Esophagus squamous epithelium (tissue), 5 donors: ENCODE measurements at regions not wholly inside any gene's neighbourhood (a gene's known extent, or its start where the extent isn't known, plus 50 kb on each side); places are given as distances from the start of the nearest gene placed in this dataset.

Experiments
- DNase-seq: peaks from one replicate; lab custom pipeline; 2025; lab: John Stamatoyannopoulos, UW
- H3K27ac ChIP-seq, 4 donors: fragments of 200-600 bp; sonication (generic); one replicate each; pipeline ENCODE4 v1.5.1; 2016 to 2019; ENCODE audit warnings: mild to moderate bottlenecking in 1 of 4
- H3K27me3 ChIP-seq, 4 donors: fragments of 200-600 bp; sonication (generic); 1 replicate in 3 of 4; 2 replicates in 1 of 4; pipeline versions ENCODE4 v1.5.1 to v1.6.0; 2017 to 2021; ENCODE audit warnings: antibody characterized with exemption in 1 of 4
- H3K36me3 ChIP-seq, 3 donors: fragments of 200-600 bp; sonication (generic); one replicate each; pipeline ENCODE4 v1.5.1; 2016 to 2019
- H3K4me1 ChIP-seq, 3 donors: fragments of 200-600 bp; sonication (generic); one replicate each; pipeline ENCODE4 v1.5.1; 2017 to 2019
- H3K4me3 ChIP-seq, 4 donors: fragments of 200-600 bp; sonication (generic); 1 replicate in 3 of 4; 2 replicates in 1 of 4; pipeline ENCODE4 v1.5.1; 2016 to 2019; ENCODE audit warnings: mild to moderate bottlenecking in 2 of 4, moderate library complexity in 1 of 4
- H3K9me3 ChIP-seq, 3 donors: fragments of 200-600 bp; sonication (generic); one replicate each; pipeline ENCODE4 v1.5.1; 2016 to 2019
- CTCF ChIP-seq, 6 experiments: fragments of 450-650 bp in 4 of 6; fragments of 200-600 bp in 2 of 6; sonication (generic) in 2 of 6; IDR thresholded peaks; one replicate each; pipeline ENCODE4 v1.5.1; 2016 to 2019; ENCODE audit warnings: antibody characterized with exemption in 6 of 6, mild to moderate bottlenecking in 4 of 6, moderate library complexity in 4 of 6
- POLR2A ChIP-seq, 4 donors: fragments of 450-650 bp; IDR thresholded peaks; one replicate each; pipeline ENCODE4 v1.6.1; 2017; ENCODE audit warnings: antibody characterized with exemption in 4 of 4, mild to moderate bottlenecking in 4 of 4, moderate library complexity in 3 of 4
- WGBS, 2 donors: methylation state at CpG; one replicate each; pipeline ENCODE4 v1.1.5; 2018; 5-methylcytosine and 5-hydroxymethylcytosine counted together
- intact Hi-C: fragments of 100-400 bp; cut with DNase I; formaldehyde crosslinking; loops from one replicate; pipeline ENCODE4 v1.15.0; 2022
- donor health status: DM: yes; HTN: yes; CAD: no.

- Histone ChIP-seq H3K27ac (no peak overlapping the region), H3K4me3 (no peak overlapping the region), H3K9me3 (no peaks in the 10 kb centered on the region), H3K36me3 (no peaks in the 10 kb centered on the region), H3K27me3 (no peaks in the 10 kb centered on the region), H3K4me1 (no peaks in the 10 kb centered on the region)
- intact Hi-C loops: no loop called here
- no peak for TF ChIP-seq POLR2A (IDR thresholded peaks at IDR 0.05)
- no peak for TF ChIP-seq CTCF (IDR thresholded peaks at IDR 0.05)
- no peak for DNase-seq
These were observed 1055.4 kb downstream of the AGBL1 start for GRCh38 chr15:87135109-87135508.

DNA sequence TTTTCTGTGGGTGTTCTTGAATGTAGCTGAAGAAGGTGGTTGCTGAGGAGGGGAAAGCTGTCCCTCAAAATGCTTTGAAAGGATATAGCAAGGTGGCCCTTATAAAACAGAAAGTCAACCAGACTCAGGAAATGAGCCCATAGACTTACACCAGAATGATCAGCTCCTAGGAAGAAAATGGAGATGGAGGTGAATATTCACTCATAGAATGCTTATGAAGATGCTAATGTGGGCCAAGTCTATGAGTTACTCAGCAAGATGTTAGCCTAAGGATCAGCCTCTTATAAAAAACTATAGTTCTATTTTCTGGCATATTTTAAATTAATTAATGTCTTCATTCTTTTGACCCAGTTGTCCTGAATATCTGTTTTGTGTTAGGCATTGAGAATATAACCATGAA, 1054.0 kb downstream of the AGBL1 start:
- H3K27ac ChIP-seq: no peak overlapping the region

GRCh38 chr15:87131067-87131466, 1051.4 kb downstream of the AGBL1 start:
- no peaks in the 10 kb centered on the region for H3K9me3 ChIP-seq
- no peaks in the 10 kb centered on the region for H3K4me1 ChIP-seq
- H3K4me3 ChIP-seq: no peak overlapping the region
- DNase-seq: no peak
- TF ChIP-seq CTCF (IDR thresholded peaks at IDR 0.05): no peak
- no peak for TF ChIP-seq POLR2A (IDR thresholded peaks at IDR 0.05)
- intact Hi-C loops: no loop called here
- no peak overlapping the region for H3K27ac ChIP-seq
- H3K36me3 ChIP-seq: no peaks in the 10 kb centered on the region
- H3K27me3 ChIP-seq: no peaks in the 10 kb centered on the region
- 84 to 90% methylated on average over 1 of the region's 1 CpG for WGBS, 2 donors

More for the DNA sequence above, 1054.0 kb downstream of the AGBL1 start:
- DNase-seq: no peak
- intact Hi-C loops: no loop called here
- no peaks in the 10 kb centered on the region for H3K4me1 ChIP-seq
- TF ChIP-seq POLR2A (IDR thresholded peaks at IDR 0.05) (no peak), CTCF (IDR thresholded peaks at IDR 0.05) (no peak)
- H3K27me3 ChIP-seq: no peaks in the 10 kb centered on the region
- no peaks in the 10 kb centered on the region for H3K9me3 ChIP-seq
- H3K4me3 ChIP-seq: no peak overlapping the region
- no peaks in the 10 kb centered on the region for H3K36me3 ChIP-seq

DNA sequence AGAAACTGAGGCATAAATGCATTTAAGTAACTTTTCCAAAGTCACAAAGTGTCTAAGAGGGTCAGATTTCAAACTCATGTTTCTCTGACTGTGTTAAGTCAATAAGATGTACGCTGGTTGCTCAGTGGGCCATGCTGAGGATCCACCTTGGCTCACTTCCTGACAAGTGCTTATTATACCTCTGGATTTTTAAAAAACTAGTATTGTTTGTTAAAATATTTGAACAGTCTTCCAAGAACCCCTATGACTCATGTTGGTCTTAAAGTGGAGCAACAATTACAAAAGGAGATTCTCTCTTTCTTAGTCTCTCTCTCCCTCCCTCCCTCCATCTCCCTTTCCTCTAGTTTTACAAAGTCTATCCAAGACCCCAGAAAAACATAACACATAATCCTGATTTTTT, 1050.2 kb downstream of the AGBL1 start:
- Histone ChIP-seq H3K4me1 (no peaks in the 10 kb centered on the region), H3K36me3 (no peaks in the 10 kb centered on the region), H3K27me3 (no peaks in the 10 kb centered on the region), H3K27ac (no peak overlapping the region), H3K4me3 (no peak overlapping the region), H3K9me3 (no peaks in the 10 kb centered on the region)
- intact Hi-C loops: no loop called here
- 50 to 72% methylated on average over 1 of the region's 1 CpG for WGBS, 2 donors
- no peak for TF ChIP-seq CTCF (IDR thresholded peaks at IDR 0.05)
- TF ChIP-seq POLR2A (IDR thresholded peaks at IDR 0.05): no peak
- no peak for DNase-seq

GRCh38 chr15:87123676-87124382, 1044.2 kb downstream of the AGBL1 start:
- intact Hi-C loops: no loop called here

More at GRCh38 chr15:87123676-87124382, 1044.2 kb downstream of the AGBL1 start:
- H3K27me3 ChIP-seq: no peaks in the 10 kb centered on the region
- no peak for DNase-seq
- WGBS, 2 donors: 79 to 87% methylated on average over 20 to 26 of the region's 27 CpGs
- H3K27ac ChIP-seq: no peak overlapping the region
- H3K36me3 ChIP-seq: no peaks in the 10 kb centered on the region
- H3K4me1 ChIP-seq: no peaks in the 10 kb centered on the region
- no peak overlapping the region for H3K4me3 ChIP-seq
- TF ChIP-seq CTCF (IDR thresholded peaks at IDR 0.05): no peak
- H3K9me3 ChIP-seq: no peaks in the 10 kb centered on the region
